ENCODE measurements at regions not wholly inside any gene's neighbourhood (a gene's known extent, or its start where the extent isn't known, plus 50 kb on each side); places are given as distances from the start of the nearest gene placed in this dataset.

DNA sequence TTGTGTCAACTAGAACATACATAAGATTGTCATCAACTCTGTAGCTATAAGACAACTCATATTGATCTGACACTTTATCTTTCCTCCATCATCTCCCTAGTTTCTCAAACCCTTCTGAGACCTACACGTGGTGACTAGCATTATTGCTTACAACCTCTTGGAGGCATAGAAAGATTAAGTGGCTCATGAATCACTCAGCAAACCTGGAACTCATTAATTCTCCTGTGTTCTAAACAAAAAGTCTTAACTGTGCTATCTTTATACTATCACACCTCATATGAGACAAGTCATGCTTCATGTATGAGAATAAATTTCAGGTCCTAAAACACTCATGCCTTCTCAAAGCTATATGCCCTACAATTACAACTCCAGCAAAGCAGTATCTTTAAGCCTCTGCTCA lies 408.6 kb upstream of the SYT1 start:
- TF ChIP-seq, protein P1, sequence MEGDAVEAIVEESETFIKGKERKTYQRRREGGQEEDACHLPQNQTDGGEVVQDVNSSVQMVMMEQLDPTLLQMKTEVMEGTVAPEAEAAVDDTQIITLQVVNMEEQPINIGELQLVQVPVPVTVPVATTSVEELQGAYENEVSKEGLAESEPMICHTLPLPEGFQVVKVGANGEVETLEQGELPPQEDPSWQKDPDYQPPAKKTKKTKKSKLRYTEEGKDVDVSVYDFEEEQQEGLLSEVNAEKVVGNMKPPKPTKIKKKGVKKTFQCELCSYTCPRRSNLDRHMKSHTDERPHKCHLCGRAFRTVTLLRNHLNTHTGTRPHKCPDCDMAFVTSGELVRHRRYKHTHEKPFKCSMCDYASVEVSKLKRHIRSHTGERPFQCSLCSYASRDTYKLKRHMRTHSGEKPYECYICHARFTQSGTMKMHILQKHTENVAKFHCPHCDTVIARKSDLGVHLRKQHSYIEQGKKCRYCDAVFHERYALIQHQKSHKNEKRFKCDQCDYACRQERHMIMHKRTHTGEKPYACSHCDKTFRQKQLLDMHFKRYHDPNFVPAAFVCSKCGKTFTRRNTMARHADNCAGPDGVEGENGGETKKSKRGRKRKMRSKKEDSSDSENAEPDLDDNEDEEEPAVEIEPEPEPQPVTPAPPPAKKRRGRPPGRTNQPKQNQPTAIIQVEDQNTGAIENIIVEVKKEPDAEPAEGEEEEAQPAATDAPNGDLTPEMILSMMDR (IDR thresholded peaks at IDR 0.05), result no peak
- TF ChIP-seq POLR2AphosphoS5 (IDR thresholded peaks at IDR 0.05) (no peak), POLR2A (IDR thresholded peaks at IDR 0.05) (no peak)

Data from transverse colon (tissue), 4 donors.